ENCODE measurements at regions not wholly inside any gene's neighbourhood (a gene's known extent, or its start where the extent isn't known, plus 50 kb on each side); places are given as distances from the start of the nearest gene placed in this dataset.

- intact Hi-C loops (cut with DNase I), result no loop called here
- 70 to 75% methylated on average over 5 of the region's 5 CpGs for WGBS, 2 donors
Measured at GRCh38 chr1:168443899-168444298, 99.9 kb downstream of the XCL2 start.

GRCh38 chr1:168443356-168443755, 100.4 kb downstream of the XCL2 start:
- no peaks in the 10 kb centered on the region for H3K27me3 ChIP-seq
- no peak for ATAC-seq
- no peak for DNase-seq
- intact Hi-C loops (cut with DNase I), result no loop called here
- WGBS, 2 donors, result 71 to 73% methylated on average over 3 of the region's 3 CpGs
- TF ChIP-seq POLR2A (IDR thresholded peaks at IDR 0.05) (no peak), CTCF (IDR thresholded peaks at IDR 0.05) (no peak)
- no peak overlapping the region for H3K27ac ChIP-seq
- no peaks in the 10 kb centered on the region for H3K4me1 ChIP-seq
- no peaks in the 10 kb centered on the region for H3K36me3 ChIP-seq (replicated peaks in 1 of 2; ENCODE audit: insufficient read depth in 1 of 2, low read depth in 2 of 2)
- no peak overlapping the region for H3K4me3 ChIP-seq
- H3K9me3 ChIP-seq, result no peaks in the 10 kb centered on the region

More at GRCh38 chr1:168443899-168444298, 99.9 kb downstream of the XCL2 start:
- H3K4me1 ChIP-seq, result no peaks in the 10 kb centered on the region
- H3K27ac ChIP-seq, result no peak overlapping the region
- TF ChIP-seq CTCF (IDR thresholded peaks at IDR 0.05) (no peak), POLR2A (IDR thresholded peaks at IDR 0.05) (no peak)
- no peaks in the 10 kb centered on the region for H3K36me3 ChIP-seq (replicated peaks in 1 of 2; ENCODE audit: insufficient read depth in 1 of 2, low read depth in 2 of 2)
- no peak for ATAC-seq
- H3K9me3 ChIP-seq, result no peaks in the 10 kb centered on the region
- H3K4me3 ChIP-seq, result no peak overlapping the region
- no peaks in the 10 kb centered on the region for H3K27me3 ChIP-seq
- no peak for DNase-seq

GRCh38 chr1:168442931-168443330, 100.9 kb downstream of the XCL2 start:
- Histone ChIP-seq H3K36me3 (replicated peaks in 1 of 2; ENCODE audit: insufficient read depth in 1 of 2, low read depth in 2 of 2) (no peaks in the 10 kb centered on the region), H3K4me1 (no peaks in the 10 kb centered on the region), H3K27me3 (no peaks in the 10 kb centered on the region), H3K27ac (no peak overlapping the region), H3K9me3 (no peaks in the 10 kb centered on the region), H3K4me3 (no peak overlapping the region)
- no peak for DNase-seq
- TF ChIP-seq CTCF (IDR thresholded peaks at IDR 0.05), result no peak
- no peak for TF ChIP-seq POLR2A (IDR thresholded peaks at IDR 0.05)
- no peak for ATAC-seq
- intact Hi-C loops (cut with DNase I), result no loop called here
- WGBS, 2 donors, result 83 to 92% methylated on average over 2 of the region's 2 CpGs

GRCh38 chr1:168441745-168442144, 102.1 kb downstream of the XCL2 start:
- Histone ChIP-seq H3K4me3 (no peak overlapping the region), H3K9me3 (no peaks in the 10 kb centered on the region), H3K27me3 (no peaks in the 10 kb centered on the region), H3K36me3 (replicated peaks in 1 of 2; ENCODE audit: insufficient read depth in 1 of 2, low read depth in 2 of 2) (no peaks in the 10 kb centered on the region), H3K4me1 (no peaks in the 10 kb centered on the region), H3K27ac (no peak overlapping the region)
- ATAC-seq (no peak), DNase-seq (no peak)
- WGBS, 2 donors, result 45 to 58% methylated on average over 3 of the region's 3 CpGs
- intact Hi-C loops (cut with DNase I), result no loop called here
- TF ChIP-seq POLR2A (IDR thresholded peaks at IDR 0.05) (no peak), CTCF (IDR thresholded peaks at IDR 0.05) (no peak)
